Ishikawa (cell line): ENCODE measurements at regions not wholly inside any gene's neighbourhood (a gene's known extent, or its start where the extent isn't known, plus 50 kb on each side); places are given as distances from the start of the nearest gene placed in this dataset.

Experiments
- CEBPB ChIP-seq: IDR thresholded peaks from 2 replicates; pipeline ENCODE4 v1.6.1; 2012
- CREB1 ChIP-seq: IDR thresholded peaks from 2 replicates; pipeline ENCODE4 v1.6.1; 2012; ENCODE audit warnings: low read depth
- EGR1 ChIP-seq: IDR thresholded peaks from 2 replicates; pipeline ENCODE4 v1.6.1; 2012
- EP300 ChIP-seq: IDR thresholded peaks from 2 replicates; pipeline ENCODE4 v1.6.1; 2012; ENCODE audit warnings: borderline replicate concordance
- FOXM1 ChIP-seq: IDR thresholded peaks from 2 replicates; pipeline ENCODE4 v1.6.1; 2012; ENCODE audit warnings: low read depth, borderline replicate concordance
- NFIC ChIP-seq: IDR thresholded peaks from 2 replicates; pipeline ENCODE4 v1.6.1; 2012
- TAF1 ChIP-seq: IDR thresholded peaks from 2 replicates; pipeline ENCODE4 v1.6.1; 2012; ENCODE audit warnings: low read depth, mild to moderate bottlenecking
- TCF12 ChIP-seq: IDR thresholded peaks from 2 replicates; pipeline ENCODE4 v1.6.1; 2012; ENCODE audit warnings: low read depth
- ZBTB7A ChIP-seq: IDR thresholded peaks from 2 replicates; pipeline ENCODE4 v1.6.1; 2012; ENCODE audit warnings: low read depth
- TF ChIP-seq, protein P1 (sequence below): IDR thresholded peaks from 2 replicates; pipeline ENCODE4 v1.6.1; 2012
- TF ChIP-seq, protein P2 (sequence below): IDR thresholded peaks from 2 replicates; pipeline ENCODE4 v1.6.1; 2012
- TF ChIP-seq, protein P3 (sequence below): IDR thresholded peaks from 2 replicates; pipeline ENCODE4 v1.6.1; 2012; ENCODE audit warnings: low read depth, mild to moderate bottlenecking

DNA sequence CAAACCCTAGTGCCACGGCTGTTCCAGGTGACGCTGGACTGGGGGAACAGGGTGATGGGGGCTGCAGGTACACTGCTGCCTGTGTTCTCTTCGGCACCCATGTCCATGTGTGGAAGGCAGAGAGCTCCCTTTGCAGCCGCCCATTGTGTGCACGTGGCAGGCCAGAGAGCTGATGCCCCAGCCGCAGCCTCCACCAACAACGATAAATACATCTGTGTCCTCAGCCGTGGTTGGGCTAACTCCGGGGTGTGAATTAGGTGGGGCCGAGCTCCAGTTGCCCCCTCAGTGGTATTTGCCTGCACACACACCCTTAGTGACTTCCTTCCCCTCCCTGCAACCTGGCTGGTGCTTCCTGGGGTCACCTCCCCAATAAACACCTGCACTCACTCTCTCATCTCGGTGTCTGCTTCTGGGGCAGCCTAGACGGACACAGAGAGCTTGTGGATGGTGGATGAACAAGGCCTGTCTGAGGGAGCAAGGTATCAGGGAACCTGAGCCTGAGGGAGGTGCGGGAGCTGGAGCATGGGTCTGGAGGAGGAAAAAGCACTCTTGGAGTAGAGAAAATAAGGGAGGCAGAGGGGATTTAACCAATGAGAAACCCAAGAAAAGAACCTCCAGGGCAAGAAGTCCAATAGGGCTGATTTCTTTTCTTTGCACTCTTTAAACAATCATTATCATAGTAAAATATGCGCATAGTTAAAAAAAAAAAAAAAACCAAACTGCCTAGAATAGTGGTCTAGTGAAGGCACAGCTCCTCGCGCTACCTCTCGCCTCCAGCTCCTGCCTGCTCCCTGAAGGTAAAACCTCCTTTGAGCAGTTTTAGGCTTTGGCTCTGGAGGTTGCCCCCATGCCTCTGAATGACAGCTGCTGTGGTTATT, 112.6 kb downstream of the ZNF664 start:
- TF ChIP-seq TCF12 (no peak), NFIC (no peak), TAF1 (no peak), EGR1 (no peak), EP300 (no peak), CEBPB (no peak), CREB1 (no peak), FOXM1 (no peak), ZBTB7A (no peak)
- TF ChIP-seq, protein P1, sequence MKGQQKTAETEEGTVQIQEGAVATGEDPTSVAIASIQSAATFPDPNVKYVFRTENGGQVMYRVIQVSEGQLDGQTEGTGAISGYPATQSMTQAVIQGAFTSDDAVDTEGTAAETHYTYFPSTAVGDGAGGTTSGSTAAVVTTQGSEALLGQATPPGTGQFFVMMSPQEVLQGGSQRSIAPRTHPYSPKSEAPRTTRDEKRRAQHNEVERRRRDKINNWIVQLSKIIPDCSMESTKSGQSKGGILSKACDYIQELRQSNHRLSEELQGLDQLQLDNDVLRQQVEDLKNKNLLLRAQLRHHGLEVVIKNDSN: no peak
- TF ChIP-seq, protein P2, sequence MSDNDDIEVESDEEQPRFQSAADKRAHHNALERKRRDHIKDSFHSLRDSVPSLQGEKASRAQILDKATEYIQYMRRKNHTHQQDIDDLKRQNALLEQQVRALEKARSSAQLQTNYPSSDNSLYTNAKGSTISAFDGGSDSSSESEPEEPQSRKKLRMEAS: no peak
- TF ChIP-seq, protein P3, sequence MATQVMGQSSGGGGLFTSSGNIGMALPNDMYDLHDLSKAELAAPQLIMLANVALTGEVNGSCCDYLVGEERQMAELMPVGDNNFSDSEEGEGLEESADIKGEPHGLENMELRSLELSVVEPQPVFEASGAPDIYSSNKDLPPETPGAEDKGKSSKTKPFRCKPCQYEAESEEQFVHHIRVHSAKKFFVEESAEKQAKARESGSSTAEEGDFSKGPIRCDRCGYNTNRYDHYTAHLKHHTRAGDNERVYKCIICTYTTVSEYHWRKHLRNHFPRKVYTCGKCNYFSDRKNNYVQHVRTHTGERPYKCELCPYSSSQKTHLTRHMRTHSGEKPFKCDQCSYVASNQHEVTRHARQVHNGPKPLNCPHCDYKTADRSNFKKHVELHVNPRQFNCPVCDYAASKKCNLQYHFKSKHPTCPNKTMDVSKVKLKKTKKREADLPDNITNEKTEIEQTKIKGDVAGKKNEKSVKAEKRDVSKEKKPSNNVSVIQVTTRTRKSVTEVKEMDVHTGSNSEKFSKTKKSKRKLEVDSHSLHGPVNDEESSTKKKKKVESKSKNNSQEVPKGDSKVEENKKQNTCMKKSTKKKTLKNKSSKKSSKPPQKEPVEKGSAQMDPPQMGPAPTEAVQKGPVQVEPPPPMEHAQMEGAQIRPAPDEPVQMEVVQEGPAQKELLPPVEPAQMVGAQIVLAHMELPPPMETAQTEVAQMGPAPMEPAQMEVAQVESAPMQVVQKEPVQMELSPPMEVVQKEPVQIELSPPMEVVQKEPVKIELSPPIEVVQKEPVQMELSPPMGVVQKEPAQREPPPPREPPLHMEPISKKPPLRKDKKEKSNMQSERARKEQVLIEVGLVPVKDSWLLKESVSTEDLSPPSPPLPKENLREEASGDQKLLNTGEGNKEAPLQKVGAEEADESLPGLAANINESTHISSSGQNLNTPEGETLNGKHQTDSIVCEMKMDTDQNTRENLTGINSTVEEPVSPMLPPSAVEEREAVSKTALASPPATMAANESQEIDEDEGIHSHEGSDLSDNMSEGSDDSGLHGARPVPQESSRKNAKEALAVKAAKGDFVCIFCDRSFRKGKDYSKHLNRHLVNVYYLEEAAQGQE: no peak
